Fibroblast of villous mesenchyme (primary cell): ENCODE measurements at regions not wholly inside any gene's neighbourhood (a gene's known extent, or its start where the extent isn't known, plus 50 kb on each side); places are given as distances from the start of the nearest gene placed in this dataset.

Experiments used
- DNase-seq: peaks from one replicate; pipeline ENCODE4 v3.0.0-alpha.2; 2010; ENCODE audit warnings: low read depth
- H3K4me3 ChIP-seq: 2 replicates; pipeline ENCODE4 v1.5.1; 2011; ENCODE audit warnings: low read depth, mild to moderate bottlenecking, low read length
- CTCF ChIP-seq: IDR thresholded peaks from 2 replicates; pipeline ENCODE4 v1.5.1; 2012; ENCODE audit warnings: low read depth, mild to moderate bottlenecking, low read length; ENCODE audit not compliant: insufficient read depth

DNA sequence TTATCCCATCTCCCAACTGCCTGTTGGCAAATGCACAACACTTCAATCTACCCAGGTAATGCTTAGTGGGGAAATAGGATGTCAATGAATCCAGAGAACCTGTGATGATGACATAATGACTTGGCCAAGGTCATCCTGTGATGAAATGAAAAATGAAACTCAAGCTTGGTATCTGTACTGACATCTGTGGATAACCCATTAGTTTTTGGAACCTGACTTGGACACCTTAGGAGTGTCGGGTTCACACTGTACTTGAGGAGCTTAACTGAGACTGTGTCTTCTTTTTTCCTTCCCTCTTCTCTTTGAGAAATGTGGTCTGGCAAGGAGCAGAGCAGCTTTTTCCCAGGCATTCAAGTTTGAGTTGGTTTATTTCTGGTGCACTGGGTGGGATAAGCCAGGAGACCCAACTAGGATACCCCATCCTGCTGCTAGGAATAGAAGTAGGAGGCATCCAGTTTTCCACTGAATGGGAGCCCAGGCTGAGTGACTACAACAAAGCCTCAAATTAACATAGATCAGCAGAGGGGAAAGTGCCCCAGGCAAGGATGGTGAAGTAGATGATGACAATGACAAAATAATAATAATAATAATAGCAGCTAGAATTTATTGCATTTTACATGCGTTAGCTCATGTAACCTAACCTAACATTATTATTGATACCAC is 72.1 kb downstream of the ADRB2 start:
- no peak overlapping the region for H3K4me3 ChIP-seq
- no peak for TF ChIP-seq CTCF
- DNase-seq: no peak

GRCh38 chr5:148899993-148900392 is 73.6 kb downstream of the ADRB2 start:
- TF ChIP-seq CTCF: no peak
- no peak for DNase-seq
- H3K4me3 ChIP-seq: no peak overlapping the region

GRCh38 chr5:148902478-148902877 is 76.1 kb downstream of the ADRB2 start:
- DNase-seq: no peak
- no peak for TF ChIP-seq CTCF

DNA sequence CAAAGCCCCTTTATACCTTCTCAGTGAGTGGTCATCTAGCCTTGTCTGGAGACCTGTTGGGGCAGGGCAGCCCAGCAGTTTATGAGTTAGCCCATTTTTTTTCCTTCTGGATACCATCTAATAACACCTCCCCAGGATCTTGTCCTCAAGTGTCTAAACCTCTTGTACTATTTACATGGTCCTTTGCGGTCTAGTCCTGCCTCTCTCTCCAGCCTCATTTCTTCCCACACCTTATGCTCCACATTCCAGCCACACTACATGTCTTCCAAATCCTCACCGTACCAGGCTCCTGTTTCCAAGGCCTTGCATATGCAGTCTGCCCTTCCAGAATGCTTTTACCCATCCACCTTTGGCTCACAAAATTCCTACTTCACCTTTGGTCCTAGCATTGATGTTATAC is 77.2 kb downstream of the ADRB2 start:
- no peak overlapping the region for H3K4me3 ChIP-seq
- TF ChIP-seq CTCF: no peak
- no peak for DNase-seq

More at GRCh38 chr5:148902478-148902877, 76.1 kb downstream of the ADRB2 start:
- H3K4me3 ChIP-seq: no peak overlapping the region

DNA sequence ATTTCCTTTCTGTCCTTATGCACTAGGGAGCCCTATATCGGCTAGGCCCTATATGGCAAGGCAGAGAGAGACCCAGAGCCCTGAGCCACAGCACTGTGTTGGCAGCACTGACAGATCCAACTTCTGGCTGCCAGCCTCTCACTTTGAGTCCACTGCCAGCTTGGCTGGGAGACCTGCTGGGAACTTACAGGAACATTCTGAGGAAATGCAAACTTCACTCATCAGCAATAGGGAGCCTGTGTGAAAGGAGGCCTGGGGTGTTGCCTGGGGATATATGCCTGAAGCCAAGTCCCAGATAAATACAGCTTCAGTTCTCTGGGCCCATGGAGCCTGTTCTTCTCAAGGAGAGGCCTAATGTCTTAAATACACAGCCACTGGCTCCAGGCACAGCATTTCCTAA is 78.0 kb downstream of the ADRB2 start:
- DNase-seq: no peak
- no peak overlapping the region for H3K4me3 ChIP-seq
- TF ChIP-seq CTCF: no peak

- DNase-seq: no peak
- TF ChIP-seq CTCF: no peak
- H3K4me3 ChIP-seq: no peak overlapping the region
Observed at GRCh38 chr5:148905541-148905940, 79.1 kb downstream of the ADRB2 start.

DNA sequence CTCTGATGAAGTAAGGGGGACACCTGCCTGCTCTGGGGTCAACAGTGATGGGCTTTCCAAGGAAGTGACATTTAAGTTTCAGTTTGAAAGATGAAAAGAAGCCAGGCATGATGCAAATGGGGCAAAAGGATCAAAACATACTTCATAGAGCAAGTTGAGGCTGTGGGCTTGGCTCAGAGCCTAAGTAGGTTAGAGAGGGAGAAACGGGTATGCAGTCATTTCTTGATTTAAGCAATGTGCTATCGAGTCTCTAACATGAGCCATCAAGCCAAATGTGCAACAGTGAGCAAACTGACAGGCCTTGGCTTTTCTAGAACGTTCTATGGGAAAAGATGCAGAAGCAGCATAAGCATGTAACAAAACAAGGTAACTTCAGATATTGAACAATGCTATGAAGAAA is 80.6 kb downstream of the ADRB2 start:
- TF ChIP-seq CTCF: no peak
- H3K4me3 ChIP-seq: no peak overlapping the region
- DNase-seq: no peak
